Activated effector memory CD4-positive, alpha-beta T cell treated with anti-CD3 and anti-CD28 coated beads, Interleukin-2, amount 50 U/mL, for 16 hours (primary cell): ENCODE measurements at regions not wholly inside any gene's neighbourhood (a gene's known extent, or its start where the extent isn't known, plus 50 kb on each side); places are given as distances from the start of the nearest gene placed in this dataset.

Source experiments
- DNase-seq: peaks from one replicate; pipeline ENCODE4 v3.0.0-alpha.2; 2020

- no peak for DNase-seq
These were observed 124.2 kb downstream of the TMEM161B start for GRCh38 chr5:88144219-88145001.

GRCh38 chr5:88143693-88144218 lies 124.9 kb downstream of the TMEM161B start:
- DNase-seq, result no peak

GRCh38 chr5:88142886-88143692 lies 125.6 kb downstream of the TMEM161B start:
- no peak for DNase-seq

GRCh38 chr5:88142636-88142885 lies 126.1 kb downstream of the TMEM161B start:
- no peak for DNase-seq

- peak; percentile 91 for DNase-seq
These were observed 127.5 kb downstream of the TMEM161B start for GRCh38 chr5:88140856-88141752.

- DNase-seq, result no peak
These were observed 128.2 kb downstream of the TMEM161B start for GRCh38 chr5:88140396-88140855.

GRCh38 chr5:88130211-88130815 lies 138.3 kb downstream of the TMEM161B start:
- no peak for DNase-seq

GRCh38 chr5:88128813-88129212 lies 139.8 kb downstream of the TMEM161B start:
- no peak for DNase-seq

- no peak for DNase-seq
These were observed 149.0 kb downstream of the TMEM161B start for GRCh38 chr5:88119535-88120125.

GRCh38 chr5:88118179-88118578 lies 150.5 kb downstream of the TMEM161B start:
- DNase-seq, result no peak

- no peak for DNase-seq
These were observed 151.1 kb downstream of the TMEM161B start for GRCh38 chr5:88117546-88117945.

GRCh38 chr5:88116396-88116795 lies 152.2 kb downstream of the TMEM161B start:
- DNase-seq, result no peak

- no peak for DNase-seq
These were observed 153.4 kb downstream of the TMEM161B start for GRCh38 chr5:88115211-88115610.

- no peak for DNase-seq
These were observed 155.2 kb downstream of the TMEM161B start for GRCh38 chr5:88113429-88113828.

GRCh38 chr5:88109818-88110217 lies 158.8 kb downstream of the TMEM161B start:
- DNase-seq, result no peak

GRCh38 chr5:88108490-88109279 lies 160.0 kb downstream of the TMEM161B start:
- no peak for DNase-seq

- DNase-seq, result no peak
These were observed 173.6 kb downstream of the TMEM161B start for GRCh38 chr5:88094906-88095496.

GRCh38 chr5:88094403-88094802 lies 174.2 kb downstream of the TMEM161B start:
- DNase-seq, result no peak

GRCh38 chr5:88093765-88094164 lies 174.9 kb downstream of the TMEM161B start:
- no peak for DNase-seq

- no peak for DNase-seq
These were observed 175.6 kb downstream of the TMEM161B start for GRCh38 chr5:88092958-88093605.
